A172 (cell line): ENCODE measurements at regions not wholly inside any gene's neighbourhood (a gene's known extent, or its start where the extent isn't known, plus 50 kb on each side); places are given as distances from the start of the nearest gene placed in this dataset.
A peak's percentile ranks its signal among the peaks of the same experiment; 100 is the strongest.

ENCODE experiments used
- DNase-seq: peaks from one replicate; pipeline ENCODE4 v3.0.0-alpha.2; 2015; ENCODE audit warnings: low spot score

- peak; percentile 41 for DNase-seq
Observed at GRCh38 chr9:26061948-26062575, 383.8 kb upstream of the TUSC1 start.

GRCh38 chr9:26058111-26058895, 380.1 kb upstream of the TUSC1 start:
- peak; percentile 54 for DNase-seq

GRCh38 chr9:26057050-26057449, 378.8 kb upstream of the TUSC1 start:
- DNase-seq, result no peak

GRCh38 chr9:26054600-26055520, 376.6 kb upstream of the TUSC1 start:
- peak; percentile 68 for DNase-seq

- peak; percentile 49 for DNase-seq
Observed at GRCh38 chr9:26053954-26054353, 375.7 kb upstream of the TUSC1 start.

GRCh38 chr9:26043431-26043830, 365.2 kb upstream of the TUSC1 start:
- DNase-seq, result no peak

GRCh38 chr9:26034786-26035185, 356.5 kb upstream of the TUSC1 start:
- DNase-seq, result no peak

GRCh38 chr9:26033336-26033735, 355.1 kb upstream of the TUSC1 start:
- DNase-seq, result peak; percentile 84

- no peak for DNase-seq
Observed at GRCh38 chr9:26026423-26027100, 348.3 kb upstream of the TUSC1 start.

- peak; percentile 47 for DNase-seq
Observed at GRCh38 chr9:26013199-26013598, 335.0 kb upstream of the TUSC1 start.

- DNase-seq, result peak; percentile 73
Observed at GRCh38 chr9:26012797-26013196, 334.6 kb upstream of the TUSC1 start.

GRCh38 chr9:25994605-25995004, 316.4 kb upstream of the TUSC1 start:
- DNase-seq, result peak; percentile 23

- no peak for DNase-seq
Observed at GRCh38 chr9:25990376-25990775, 312.1 kb upstream of the TUSC1 start.

GRCh38 chr9:25975667-25976066, 297.4 kb upstream of the TUSC1 start:
- no peak for DNase-seq

GRCh38 chr9:25964239-25964638, 286.0 kb upstream of the TUSC1 start:
- DNase-seq, result peak; percentile 93

GRCh38 chr9:25960178-25960577, 281.9 kb upstream of the TUSC1 start:
- DNase-seq, result peak; percentile 19

GRCh38 chr9:25954209-25954608, 276.0 kb upstream of the TUSC1 start:
- no peak for DNase-seq

- no peak for DNase-seq
Observed at GRCh38 chr9:25948182-25948581, 269.9 kb upstream of the TUSC1 start.

- DNase-seq, result no peak
Observed at GRCh38 chr9:25939126-25939525, 260.9 kb upstream of the TUSC1 start.

- no peak for DNase-seq
Observed at GRCh38 chr9:25936031-25936430, 257.8 kb upstream of the TUSC1 start.

GRCh38 chr9:25935188-25935587, 256.9 kb upstream of the TUSC1 start:
- no peak for DNase-seq

- no peak for DNase-seq
Observed at GRCh38 chr9:25918761-25919160, 240.5 kb upstream of the TUSC1 start.
